GM20000 (cell line): ENCODE measurements at regions not wholly inside any gene's neighbourhood (a gene's known extent, or its start where the extent isn't known, plus 50 kb on each side); places are given as distances from the start of the nearest gene placed in this dataset.

Source experiments
- DNase-seq: peaks from one replicate; pipeline ENCODE4 v3.0.0; 2012; ENCODE audit warnings: low spot score
- CTCF ChIP-seq: IDR thresholded peaks from 2 replicates; pipeline ENCODE4 v1.5.1; 2012; ENCODE audit warnings: mild to moderate bottlenecking, control low read depth; ENCODE audit errors: extremely low read depth, missing control alignments

- no peak for TF ChIP-seq CTCF
- DNase-seq = no peak
These were observed 54.1 kb downstream of the IRF2BPL start for GRCh38 chr14:76974365-76974764.

- TF ChIP-seq CTCF = no peak
- no peak for DNase-seq
These were observed 57.0 kb downstream of the IRF2BPL start for GRCh38 chr14:76971549-76971948.

GRCh38 chr14:76968621-76969063, 59.9 kb downstream of the IRF2BPL start:
- no peak for TF ChIP-seq CTCF
- DNase-seq = no peak

GRCh38 chr14:76967788-76968187, 60.7 kb downstream of the IRF2BPL start:
- no peak for TF ChIP-seq CTCF
- no peak for DNase-seq

GRCh38 chr14:76965232-76965631, 63.3 kb downstream of the IRF2BPL start:
- DNase-seq = no peak
- TF ChIP-seq CTCF = no peak

- peak; percentile 63 for DNase-seq
- no peak for TF ChIP-seq CTCF
These were observed 63.8 kb downstream of the IRF2BPL start for GRCh38 chr14:76964695-76965094.

GRCh38 chr14:76963372-76963771, 65.1 kb downstream of the IRF2BPL start:
- no peak for DNase-seq

More at GRCh38 chr14:76963372-76963771, 65.1 kb downstream of the IRF2BPL start:
- TF ChIP-seq CTCF = no peak
